Heart left ventricle (tissue), 13 donors: ENCODE measurements at regions not wholly inside any gene's neighbourhood (a gene's known extent, or its start where the extent isn't known, plus 50 kb on each side); places are given as distances from the start of the nearest gene placed in this dataset.

Source experiments
- POLR2A ChIP-seq, 2 donors: fragments of 450-650 bp; IDR thresholded peaks; one replicate each; pipeline ENCODE4 v1.6.1; 2017; ENCODE audit warnings: antibody characterized with exemption in 2 of 2, mild to moderate bottlenecking in 2 of 2, moderate library complexity in 2 of 2
- TF ChIP-seq, protein P1 (sequence below), 12 donors: fragments of 200-600 bp; sonication (generic) in 4 of 12; IDR thresholded peaks; one replicate each; pipeline versions ENCODE4 v1.5.0 to v1.8.0; 2018 to 2022; ENCODE audit warnings: antibody characterized with exemption in 12 of 12, mild to moderate bottlenecking in 5 of 12
- donor health status: ischemic (EF 13 %, LVEDD 7.1; RV severe dilation, severe dysfunction).
- donor health status: DM: no; HTN: yes; CAD: no.
- donor health status: DM: no; HTN: no; CAD: no.
- donor health status: ischemic (EF 25% LVEDD 6.9; RV normal size, moderate dysfunction).
- donor health status: ischemic (EF 25% LVEDD 5.7; RV mildly dilated, moderate dysfunction).
- donor health status: ischemic (EF 35%, LVEDD 5.7; RV mildly dilated, moderate dysfunction).
- donor health status: nonischemic (EF 11% LVEDD 7.7; RV severe dilation, severe dysfunction).
- donor health status: DM: yes; HTN: yes; CAD: no.
- donor health status: PGD.
- donor health status: ischemic (EF 29% LVEDD 5.4; RV normal size, mild dysfunction).
- donor health status: nonischemic (EF 23%, LVEDD 6.1; RV moderate dilation, normal function).

GRCh38 chr12:97246368-97246767 lies 216.2 kb upstream of the RMST start:
- TF ChIP-seq, protein P1, sequence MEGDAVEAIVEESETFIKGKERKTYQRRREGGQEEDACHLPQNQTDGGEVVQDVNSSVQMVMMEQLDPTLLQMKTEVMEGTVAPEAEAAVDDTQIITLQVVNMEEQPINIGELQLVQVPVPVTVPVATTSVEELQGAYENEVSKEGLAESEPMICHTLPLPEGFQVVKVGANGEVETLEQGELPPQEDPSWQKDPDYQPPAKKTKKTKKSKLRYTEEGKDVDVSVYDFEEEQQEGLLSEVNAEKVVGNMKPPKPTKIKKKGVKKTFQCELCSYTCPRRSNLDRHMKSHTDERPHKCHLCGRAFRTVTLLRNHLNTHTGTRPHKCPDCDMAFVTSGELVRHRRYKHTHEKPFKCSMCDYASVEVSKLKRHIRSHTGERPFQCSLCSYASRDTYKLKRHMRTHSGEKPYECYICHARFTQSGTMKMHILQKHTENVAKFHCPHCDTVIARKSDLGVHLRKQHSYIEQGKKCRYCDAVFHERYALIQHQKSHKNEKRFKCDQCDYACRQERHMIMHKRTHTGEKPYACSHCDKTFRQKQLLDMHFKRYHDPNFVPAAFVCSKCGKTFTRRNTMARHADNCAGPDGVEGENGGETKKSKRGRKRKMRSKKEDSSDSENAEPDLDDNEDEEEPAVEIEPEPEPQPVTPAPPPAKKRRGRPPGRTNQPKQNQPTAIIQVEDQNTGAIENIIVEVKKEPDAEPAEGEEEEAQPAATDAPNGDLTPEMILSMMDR (IDR thresholded peaks at IDR 0.05), result no peak
- TF ChIP-seq POLR2A (IDR thresholded peaks at IDR 0.05), result no peak
